ENCODE measurements at regions not wholly inside any gene's neighbourhood (a gene's known extent, or its start where the extent isn't known, plus 50 kb on each side); places are given as distances from the start of the nearest gene placed in this dataset.

GRCh38 chr6:155517294-155517693 is 61.7 kb upstream of the NOX3 start:
- TF ChIP-seq CTCF (IDR thresholded peaks at IDR 0.05; ENCODE audit: low read depth, low read length), result no peak
- Histone ChIP-seq H3K36me3 (no peaks in the 10 kb centered on the region), H3K9me3 (ENCODE audit: severe bottlenecking) (no peaks in the 10 kb centered on the region), H3K27ac (no peak overlapping the region), H3K27me3 (ENCODE audit: insufficient read depth, low read depth, severe bottlenecking) (no peaks in the 10 kb centered on the region), H3K4me3 (ENCODE audit: low read depth, low read length) (no peak overlapping the region)
- no peak for DNase-seq

GRCh38 chr6:155510879-155511278 is 55.2 kb upstream of the NOX3 start:
- TF ChIP-seq CTCF (IDR thresholded peaks at IDR 0.05; ENCODE audit: low read depth, low read length), result no peak
- no peaks in the 10 kb centered on the region for H3K9me3 ChIP-seq (ENCODE audit: severe bottlenecking)
- no peaks in the 10 kb centered on the region for H3K36me3 ChIP-seq
- no peak overlapping the region for H3K4me3 ChIP-seq (ENCODE audit: low read depth, low read length)
- no peak overlapping the region for H3K27ac ChIP-seq
- DNase-seq, result no peak
- no peaks in the 10 kb centered on the region for H3K27me3 ChIP-seq (ENCODE audit: insufficient read depth, low read depth, severe bottlenecking)

GRCh38 chr6:155509743-155510475 is 54.3 kb upstream of the NOX3 start:
- Histone ChIP-seq H3K9me3 (ENCODE audit: severe bottlenecking) (no peaks in the 10 kb centered on the region), H3K27ac (no peak overlapping the region), H3K27me3 (ENCODE audit: insufficient read depth, low read depth, severe bottlenecking) (no peaks in the 10 kb centered on the region), H3K36me3 (no peaks in the 10 kb centered on the region), H3K4me3 (ENCODE audit: low read depth, low read length) (no peak overlapping the region)
- TF ChIP-seq CTCF (IDR thresholded peaks at IDR 0.05; ENCODE audit: low read depth, low read length), result no peak
- DNase-seq, result no peak

- no peak overlapping the region for H3K27ac ChIP-seq
- H3K4me3 ChIP-seq (ENCODE audit: low read depth, low read length), result no peak overlapping the region
- H3K27me3 ChIP-seq (ENCODE audit: insufficient read depth, low read depth, severe bottlenecking), result no peaks in the 10 kb centered on the region
- TF ChIP-seq CTCF (IDR thresholded peaks at IDR 0.05; ENCODE audit: low read depth, low read length), result no peak
- no peaks in the 10 kb centered on the region for H3K36me3 ChIP-seq
- no peak for DNase-seq
- peaks cover 3% of the 10 kb centered on the region for H3K9me3 ChIP-seq (ENCODE audit: severe bottlenecking)
Measured at GRCh38 chr6:155505608-155505989, 50.0 kb upstream of the NOX3 start.

Data from WERI-Rb-1 (cell line).